HL-60 (cell line): ENCODE measurements at regions not wholly inside any gene's neighbourhood (a gene's known extent, or its start where the extent isn't known, plus 50 kb on each side); places are given as distances from the start of the nearest gene placed in this dataset.

Source experiments
- DNase-seq, 2 experiments: peaks; one replicate each; pipeline ENCODE4 v3.0.0-alpha.2; 2010 to 2020; ENCODE audit warnings: low read depth in 1 of 2, low spot score in 1 of 2
- H3K27ac ChIP-seq: fragments of 250-450 bp; sonication (Bioruptor Pico); replicated peaks from 2 replicates; pipeline ENCODE4 v1.5.1; 2020; ENCODE audit warnings: mild to moderate bottlenecking, moderate library complexity
- H3K27me3 ChIP-seq: fragments of 250-450 bp; sonication (Bioruptor Pico); 2 replicates; pipeline ENCODE4 v1.5.1; 2021; ENCODE audit warnings: mild to moderate bottlenecking, moderate library complexity; ENCODE audit not compliant: insufficient read depth, poor library complexity, severe bottlenecking
- H3K4me3 ChIP-seq: replicated peaks from 2 replicates; pipeline ENCODE4 v1.5.1; 2011; ENCODE audit warnings: mild to moderate bottlenecking, control low read depth, low read length; ENCODE audit not compliant: insufficient read depth
- GABPA ChIP-seq: IDR thresholded peaks from 2 replicates; pipeline ENCODE4 v1.6.1; 2012; ENCODE audit warnings: low read depth
- POLR2AphosphoS5 ChIP-seq: IDR thresholded peaks from 2 replicates; pipeline ENCODE4 v1.6.1; 2012; ENCODE audit warnings: low read depth
- SPI1 ChIP-seq: IDR thresholded peaks from 2 replicates; pipeline ENCODE4 v1.6.1; 2012; ENCODE audit warnings: low read depth, mild to moderate bottlenecking, borderline replicate concordance
- TF ChIP-seq, protein P1 (sequence below): IDR thresholded peaks from 2 replicates; pipeline ENCODE4 v1.6.1; 2012; ENCODE audit warnings: low read depth; ENCODE audit not compliant: insufficient replicate concordance
- TF ChIP-seq, protein P2 (sequence below): IDR thresholded peaks from one replicate; pipeline ENCODE4 v1.5.1; 2011; ENCODE audit warnings: low read length, control low read depth, inconsistent platforms; ENCODE audit not compliant: insufficient read depth

DNA sequence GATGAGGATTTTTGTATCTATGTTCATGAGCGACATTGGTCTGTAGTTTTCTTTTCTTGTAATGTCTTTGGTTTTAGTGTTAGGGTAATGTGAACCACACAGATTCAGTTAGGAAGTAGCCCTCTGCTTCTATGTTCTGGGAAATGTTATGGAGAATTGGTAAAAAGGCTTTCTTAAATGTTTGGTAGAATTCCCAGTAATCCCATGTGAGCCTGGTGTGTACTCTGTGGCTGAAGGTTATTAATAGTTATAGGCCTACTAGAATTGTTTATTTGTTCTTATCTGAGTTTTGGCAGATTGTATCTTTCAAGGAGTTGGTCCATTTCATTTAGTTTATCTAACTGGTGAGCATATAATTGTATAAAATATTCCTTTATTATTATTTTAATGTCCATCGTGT is 484.6 kb upstream of the GHITM start:
- Histone ChIP-seq H3K4me3 (no peak overlapping the region), H3K27ac (no peak overlapping the region), H3K27me3 (no peaks in the 10 kb centered on the region)
- no peak for DNase-seq
- TF ChIP-seq, protein P1, sequence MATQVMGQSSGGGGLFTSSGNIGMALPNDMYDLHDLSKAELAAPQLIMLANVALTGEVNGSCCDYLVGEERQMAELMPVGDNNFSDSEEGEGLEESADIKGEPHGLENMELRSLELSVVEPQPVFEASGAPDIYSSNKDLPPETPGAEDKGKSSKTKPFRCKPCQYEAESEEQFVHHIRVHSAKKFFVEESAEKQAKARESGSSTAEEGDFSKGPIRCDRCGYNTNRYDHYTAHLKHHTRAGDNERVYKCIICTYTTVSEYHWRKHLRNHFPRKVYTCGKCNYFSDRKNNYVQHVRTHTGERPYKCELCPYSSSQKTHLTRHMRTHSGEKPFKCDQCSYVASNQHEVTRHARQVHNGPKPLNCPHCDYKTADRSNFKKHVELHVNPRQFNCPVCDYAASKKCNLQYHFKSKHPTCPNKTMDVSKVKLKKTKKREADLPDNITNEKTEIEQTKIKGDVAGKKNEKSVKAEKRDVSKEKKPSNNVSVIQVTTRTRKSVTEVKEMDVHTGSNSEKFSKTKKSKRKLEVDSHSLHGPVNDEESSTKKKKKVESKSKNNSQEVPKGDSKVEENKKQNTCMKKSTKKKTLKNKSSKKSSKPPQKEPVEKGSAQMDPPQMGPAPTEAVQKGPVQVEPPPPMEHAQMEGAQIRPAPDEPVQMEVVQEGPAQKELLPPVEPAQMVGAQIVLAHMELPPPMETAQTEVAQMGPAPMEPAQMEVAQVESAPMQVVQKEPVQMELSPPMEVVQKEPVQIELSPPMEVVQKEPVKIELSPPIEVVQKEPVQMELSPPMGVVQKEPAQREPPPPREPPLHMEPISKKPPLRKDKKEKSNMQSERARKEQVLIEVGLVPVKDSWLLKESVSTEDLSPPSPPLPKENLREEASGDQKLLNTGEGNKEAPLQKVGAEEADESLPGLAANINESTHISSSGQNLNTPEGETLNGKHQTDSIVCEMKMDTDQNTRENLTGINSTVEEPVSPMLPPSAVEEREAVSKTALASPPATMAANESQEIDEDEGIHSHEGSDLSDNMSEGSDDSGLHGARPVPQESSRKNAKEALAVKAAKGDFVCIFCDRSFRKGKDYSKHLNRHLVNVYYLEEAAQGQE: no peak
- TF ChIP-seq POLR2AphosphoS5 (no peak), SPI1 (no peak), GABPA (no peak)
- TF ChIP-seq, protein P2, sequence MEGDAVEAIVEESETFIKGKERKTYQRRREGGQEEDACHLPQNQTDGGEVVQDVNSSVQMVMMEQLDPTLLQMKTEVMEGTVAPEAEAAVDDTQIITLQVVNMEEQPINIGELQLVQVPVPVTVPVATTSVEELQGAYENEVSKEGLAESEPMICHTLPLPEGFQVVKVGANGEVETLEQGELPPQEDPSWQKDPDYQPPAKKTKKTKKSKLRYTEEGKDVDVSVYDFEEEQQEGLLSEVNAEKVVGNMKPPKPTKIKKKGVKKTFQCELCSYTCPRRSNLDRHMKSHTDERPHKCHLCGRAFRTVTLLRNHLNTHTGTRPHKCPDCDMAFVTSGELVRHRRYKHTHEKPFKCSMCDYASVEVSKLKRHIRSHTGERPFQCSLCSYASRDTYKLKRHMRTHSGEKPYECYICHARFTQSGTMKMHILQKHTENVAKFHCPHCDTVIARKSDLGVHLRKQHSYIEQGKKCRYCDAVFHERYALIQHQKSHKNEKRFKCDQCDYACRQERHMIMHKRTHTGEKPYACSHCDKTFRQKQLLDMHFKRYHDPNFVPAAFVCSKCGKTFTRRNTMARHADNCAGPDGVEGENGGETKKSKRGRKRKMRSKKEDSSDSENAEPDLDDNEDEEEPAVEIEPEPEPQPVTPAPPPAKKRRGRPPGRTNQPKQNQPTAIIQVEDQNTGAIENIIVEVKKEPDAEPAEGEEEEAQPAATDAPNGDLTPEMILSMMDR: no peak

DNA sequence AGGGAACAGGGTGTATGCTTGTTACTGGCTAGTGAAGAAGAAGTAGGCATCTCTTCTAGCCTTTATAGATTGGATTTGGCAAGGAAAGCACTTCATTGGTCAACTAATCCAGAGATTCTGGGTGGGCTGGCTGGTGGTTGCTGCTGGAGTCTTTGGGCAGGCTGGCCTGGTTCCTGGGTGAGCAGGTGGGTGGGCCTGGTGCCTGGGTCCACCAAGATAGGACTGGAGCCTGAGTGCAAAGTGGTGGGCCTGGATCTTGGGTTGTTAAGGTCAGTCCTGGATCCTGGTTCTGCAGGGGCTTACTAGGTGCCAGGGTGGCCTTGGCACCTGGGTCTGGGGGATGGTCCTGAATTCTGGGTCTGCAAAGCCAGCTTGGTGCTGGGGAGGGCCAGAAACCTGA is 482.4 kb upstream of the GHITM start:
- H3K27me3 ChIP-seq: no peaks in the 10 kb centered on the region
- no peak overlapping the region for H3K27ac ChIP-seq
- no peak overlapping the region for H3K4me3 ChIP-seq
- DNase-seq: no peak
- TF ChIP-seq POLR2AphosphoS5 (no peak), GABPA (no peak), SPI1 (no peak)
- TF ChIP-seq, protein P2: no peak
- TF ChIP-seq, protein P1: no peak

DNA sequence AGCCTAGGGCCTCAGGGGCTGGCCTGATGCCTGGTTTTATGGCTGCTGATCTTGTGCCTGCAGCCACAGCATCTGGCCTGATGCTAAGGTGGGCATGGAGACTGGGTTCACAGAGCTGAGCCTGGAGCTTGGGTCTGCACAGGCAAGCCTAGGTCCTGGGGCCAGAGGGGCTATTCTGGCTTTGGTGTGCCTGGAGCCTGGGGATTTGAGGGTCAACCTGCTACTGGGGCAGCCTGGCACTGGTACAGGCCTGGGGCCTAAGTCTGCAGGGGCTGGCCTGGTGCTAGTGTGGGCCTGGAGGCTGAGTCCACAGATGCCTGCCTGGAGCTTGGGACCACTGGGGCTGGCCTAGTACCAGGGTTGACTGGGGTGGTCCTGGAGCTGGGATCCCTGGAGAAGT is 481.8 kb upstream of the GHITM start:
- no peak for TF ChIP-seq SPI1
- TF ChIP-seq, protein P2: no peak
- TF ChIP-seq GABPA: no peak
- TF ChIP-seq, protein P1: no peak
- TF ChIP-seq POLR2AphosphoS5: no peak
- DNase-seq: no peak
- no peak overlapping the region for H3K27ac ChIP-seq
- H3K4me3 ChIP-seq: no peak overlapping the region
- H3K27me3 ChIP-seq: no peaks in the 10 kb centered on the region
